D721Med (cell line): ENCODE measurements at regions not wholly inside any gene's neighbourhood (a gene's known extent, or its start where the extent isn't known, plus 50 kb on each side); places are given as distances from the start of the nearest gene placed in this dataset.

Experiments used
- DNase-seq: peaks from one replicate; pipeline ENCODE4 v3.0.0; 2011; ENCODE audit warnings: low spot score; ENCODE audit not compliant: insufficient read length
- FAIRE-seq: peaks from 2 replicates; lab custom pipeline; 2011; peaks lifted over from hg19 to GRCh38; lab: Jason Lieb, UNC
- TF ChIP-seq, protein P1 (sequence below): IDR thresholded peaks from 2 replicates; pipeline ENCODE4 v1.5.1; 2012; ENCODE audit warnings: mild to moderate bottlenecking, control low read depth; ENCODE audit not compliant: insufficient read depth; ENCODE audit errors: missing control alignments

- no peak for DNase-seq
- FAIRE-seq: no peak
Observed at GRCh38 chr13:75088915-75089314, 393.1 kb downstream of the TBC1D4 start.

DNA sequence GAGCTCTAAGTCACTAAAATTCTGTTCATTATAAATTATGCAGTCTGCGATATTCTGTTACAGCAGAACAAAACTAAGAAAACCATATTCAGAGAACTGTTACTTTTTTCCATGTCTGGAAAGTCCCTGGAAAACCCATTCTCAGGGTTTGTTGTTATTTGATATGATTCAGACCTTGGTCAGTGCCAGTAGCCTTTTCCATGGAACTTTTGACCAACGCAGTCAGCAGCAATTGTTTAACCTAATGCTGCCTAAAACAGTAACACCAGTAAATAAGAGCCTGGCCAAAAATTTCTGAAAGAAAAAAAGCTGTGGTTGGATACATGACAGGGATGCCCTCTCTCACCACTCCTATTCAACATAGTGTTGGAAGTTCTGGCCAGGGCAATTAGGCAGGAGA lies 402.7 kb downstream of the TBC1D4 start:
- FAIRE-seq (no peak), DNase-seq (no peak)

More at GRCh38 chr13:75088915-75089314, 393.1 kb downstream of the TBC1D4 start:
- TF ChIP-seq, protein P1, sequence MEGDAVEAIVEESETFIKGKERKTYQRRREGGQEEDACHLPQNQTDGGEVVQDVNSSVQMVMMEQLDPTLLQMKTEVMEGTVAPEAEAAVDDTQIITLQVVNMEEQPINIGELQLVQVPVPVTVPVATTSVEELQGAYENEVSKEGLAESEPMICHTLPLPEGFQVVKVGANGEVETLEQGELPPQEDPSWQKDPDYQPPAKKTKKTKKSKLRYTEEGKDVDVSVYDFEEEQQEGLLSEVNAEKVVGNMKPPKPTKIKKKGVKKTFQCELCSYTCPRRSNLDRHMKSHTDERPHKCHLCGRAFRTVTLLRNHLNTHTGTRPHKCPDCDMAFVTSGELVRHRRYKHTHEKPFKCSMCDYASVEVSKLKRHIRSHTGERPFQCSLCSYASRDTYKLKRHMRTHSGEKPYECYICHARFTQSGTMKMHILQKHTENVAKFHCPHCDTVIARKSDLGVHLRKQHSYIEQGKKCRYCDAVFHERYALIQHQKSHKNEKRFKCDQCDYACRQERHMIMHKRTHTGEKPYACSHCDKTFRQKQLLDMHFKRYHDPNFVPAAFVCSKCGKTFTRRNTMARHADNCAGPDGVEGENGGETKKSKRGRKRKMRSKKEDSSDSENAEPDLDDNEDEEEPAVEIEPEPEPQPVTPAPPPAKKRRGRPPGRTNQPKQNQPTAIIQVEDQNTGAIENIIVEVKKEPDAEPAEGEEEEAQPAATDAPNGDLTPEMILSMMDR: no peak

DNA sequence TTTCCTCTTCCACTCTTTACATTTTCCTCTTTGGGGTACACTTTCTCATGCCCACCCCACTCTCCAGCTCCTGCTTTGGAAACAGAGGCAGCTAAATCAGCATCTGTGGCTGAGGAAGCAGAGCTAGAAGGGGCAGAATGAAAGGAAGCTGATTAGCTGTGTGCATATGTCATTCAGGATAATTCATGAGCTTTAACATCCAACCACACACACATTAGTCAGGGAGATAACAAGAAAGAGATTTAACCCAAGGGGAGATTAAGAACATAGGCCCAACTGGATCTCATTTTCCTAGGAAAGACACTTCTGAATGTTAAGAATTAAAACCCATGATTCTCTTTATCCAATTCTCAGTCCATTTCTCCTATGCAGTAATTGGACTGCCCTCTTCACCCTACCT lies 405.5 kb downstream of the TBC1D4 start:
- no peak for DNase-seq
- FAIRE-seq: peak; percentile 67
- TF ChIP-seq, protein P1: no peak

More for the DNA sequence above, 402.7 kb downstream of the TBC1D4 start:
- TF ChIP-seq, protein P1: no peak

DNA sequence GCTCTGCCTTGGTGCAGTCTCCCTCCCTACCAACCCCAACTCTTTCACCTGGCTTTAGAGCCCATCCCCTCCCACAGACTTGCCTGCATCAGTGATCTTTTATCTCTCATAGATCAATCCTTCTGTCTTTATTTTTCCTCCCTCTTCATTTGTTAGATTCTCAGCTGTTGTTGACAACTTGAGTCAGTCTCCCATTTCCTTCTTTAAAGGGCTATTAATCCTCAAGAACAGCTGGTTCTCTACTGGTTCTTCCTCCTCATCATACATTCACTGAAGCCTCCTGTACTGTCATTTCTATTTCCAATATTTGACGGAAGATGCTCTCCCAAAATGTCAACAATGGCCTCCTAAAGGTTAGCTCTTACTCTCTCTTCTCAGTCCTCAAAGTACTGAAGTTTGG lies 408.2 kb downstream of the TBC1D4 start:
- FAIRE-seq: no peak
- TF ChIP-seq, protein P1: no peak
- no peak for DNase-seq

DNA sequence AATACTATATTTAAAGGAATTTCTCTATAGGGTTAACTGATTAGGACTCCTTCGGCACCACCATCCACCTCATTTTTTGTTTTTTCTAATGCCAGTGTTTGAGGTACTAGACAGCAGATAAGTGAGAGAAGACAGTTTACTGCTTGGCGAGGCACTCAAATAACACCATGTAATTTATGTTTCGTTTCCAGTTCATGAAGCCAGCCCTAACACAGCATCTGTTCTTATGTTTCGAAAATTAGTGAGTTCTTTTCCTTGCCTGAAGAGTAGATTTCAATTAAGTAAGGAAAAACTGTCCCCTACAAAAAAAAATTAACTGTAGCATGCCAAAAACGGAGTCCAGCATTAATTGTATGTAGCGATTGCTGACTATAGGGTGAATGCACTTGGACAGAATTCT lies 409.1 kb downstream of the TBC1D4 start:
- TF ChIP-seq, protein P1: no peak
- FAIRE-seq: no peak

DNA sequence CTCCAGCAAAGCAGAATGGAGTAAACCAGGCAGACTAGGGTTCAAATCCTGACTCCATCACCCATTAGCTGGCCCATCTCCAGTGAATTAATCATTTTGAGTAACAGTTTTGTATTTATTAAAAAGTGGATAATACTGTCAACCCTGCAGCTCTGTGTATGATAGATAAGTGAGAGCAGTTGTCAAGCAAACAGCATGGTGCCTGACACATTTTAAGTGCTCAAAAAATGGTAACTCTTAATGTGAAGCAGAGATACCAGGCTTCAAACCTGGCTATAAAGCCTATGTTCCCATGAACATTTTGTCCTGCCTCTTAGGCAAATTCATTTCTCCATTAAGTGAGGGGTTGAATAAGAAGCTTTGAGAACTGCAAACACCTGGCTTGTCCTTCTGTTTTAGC lies 409.6 kb downstream of the TBC1D4 start:
- TF ChIP-seq, protein P1: no peak

More for the DNA sequence above, 409.1 kb downstream of the TBC1D4 start:
- no peak for DNase-seq

GRCh38 chr13:75071796-75072195 lies 410.2 kb downstream of the TBC1D4 start:
- DNase-seq (no peak), FAIRE-seq (no peak)
- TF ChIP-seq, protein P1: no peak

More for the DNA sequence above, 409.6 kb downstream of the TBC1D4 start:
- FAIRE-seq (no peak), DNase-seq (no peak)
